K562 (cell line): ENCODE measurements at regions not wholly inside any gene's neighbourhood (a gene's known extent, or its start where the extent isn't known, plus 50 kb on each side); places are given as distances from the start of the nearest gene placed in this dataset.

Experiments
- ATF2 ChIP-seq: sonication (generic); formaldehyde crosslinking; IDR thresholded peaks from 2 replicates; pipeline ENCODE4 v1.8.1; 2022; ENCODE audit warnings: missing genetic modification reagents
- BDP1 ChIP-seq: IDR thresholded peaks from 3 replicates; pipeline ENCODE4 v1.6.1; 2011; ENCODE audit not compliant: insufficient read length, insufficient read depth
- EP300 ChIP-seq: IDR thresholded peaks from 2 replicates; pipeline ENCODE4 v1.6.1; 2012; ENCODE audit warnings: low read length, improper control_type of control experiment
- KAT8 ChIP-seq: fragments of 450-650 bp; IDR thresholded peaks from 2 replicates; pipeline ENCODE4 v1.6.1; 2016; ENCODE audit warnings: low read depth, mild to moderate bottlenecking
- POLR2A ChIP-seq: fragments of 450-650 bp; conservative IDR thresholded peaks from 2 replicates; pipeline ENCODE4 v1.6.1; 2016
- RCOR1 ChIP-seq, 2 experiments: IDR thresholded peaks; 2 replicates each; pipeline ENCODE4 v1.6.1; 2012; ENCODE audit warnings: low read depth in 2 of 2, low read length in 2 of 2, borderline replicate concordance in 1 of 2, improper control_type of control experiment in 1 of 2
- SAFB2 ChIP-seq: fragments of 200-400 bp; formaldehyde crosslinking; IDR thresholded peaks from 2 replicates; pipeline ENCODE4 v1.6.1; 2018; ENCODE audit warnings: borderline replicate concordance, low read length, low read depth, moderate library complexity; ENCODE audit not compliant: severe bottlenecking
- TCF7L2 ChIP-seq: fragments of 150-350 bp; IDR thresholded peaks from 2 replicates; pipeline ENCODE4 v1.6.1; 2016; ENCODE audit warnings: low read depth, mild to moderate bottlenecking, low read length, moderate library complexity
- ZFP36 ChIP-seq: fragments of 150-350 bp; IDR thresholded peaks from 2 replicates; pipeline ENCODE4 v1.6.1; 2018; ENCODE audit warnings: low read length, low read depth; ENCODE audit not compliant: partially characterized antibody
- ZKSCAN8 ChIP-seq: fragments of 200-800 bp; sonication (Bioruptor generic); IDR thresholded peaks from 2 replicates; pipeline ENCODE4 v1.6.1; 2016; ENCODE audit warnings: missing genetic modification characterization, missing compliant biosample characterization
- ZNF384 ChIP-seq: IDR thresholded peaks from 2 replicates; pipeline ENCODE4 v1.6.1; 2012; ENCODE audit warnings: low read depth, low read length, improper control_type of control experiment
- TF ChIP-seq, protein P1 (sequence below), 3 experiments: IDR thresholded peaks in 2 of 3; conservative IDR thresholded peaks in 1 of 3; 2 replicates each; pipeline ENCODE4 v1.5.1; 2011 to 2012; ENCODE audit warnings: low read length in 3 of 3, mild to moderate bottlenecking in 3 of 3, control low read depth in 2 of 3, improper control_type of control experiment in 1 of 3, inconsistent platforms in 1 of 3, low read depth in 1 of 3, mixed read lengths in 1 of 3, moderate library complexity in 1 of 3; ENCODE audit not compliant: insufficient read depth in 2 of 3
- TF ChIP-seq, protein P2 (sequence below): sonication (generic); formaldehyde crosslinking; IDR thresholded peaks from 2 replicates; pipeline ENCODE4 v1.9.0; 2022; ENCODE audit warnings: mild to moderate bottlenecking, missing genetic modification reagents

GRCh38 chr9:75814667-75815066 lies 75.8 kb upstream of the PCSK5 start:
- TF ChIP-seq, protein P1, sequence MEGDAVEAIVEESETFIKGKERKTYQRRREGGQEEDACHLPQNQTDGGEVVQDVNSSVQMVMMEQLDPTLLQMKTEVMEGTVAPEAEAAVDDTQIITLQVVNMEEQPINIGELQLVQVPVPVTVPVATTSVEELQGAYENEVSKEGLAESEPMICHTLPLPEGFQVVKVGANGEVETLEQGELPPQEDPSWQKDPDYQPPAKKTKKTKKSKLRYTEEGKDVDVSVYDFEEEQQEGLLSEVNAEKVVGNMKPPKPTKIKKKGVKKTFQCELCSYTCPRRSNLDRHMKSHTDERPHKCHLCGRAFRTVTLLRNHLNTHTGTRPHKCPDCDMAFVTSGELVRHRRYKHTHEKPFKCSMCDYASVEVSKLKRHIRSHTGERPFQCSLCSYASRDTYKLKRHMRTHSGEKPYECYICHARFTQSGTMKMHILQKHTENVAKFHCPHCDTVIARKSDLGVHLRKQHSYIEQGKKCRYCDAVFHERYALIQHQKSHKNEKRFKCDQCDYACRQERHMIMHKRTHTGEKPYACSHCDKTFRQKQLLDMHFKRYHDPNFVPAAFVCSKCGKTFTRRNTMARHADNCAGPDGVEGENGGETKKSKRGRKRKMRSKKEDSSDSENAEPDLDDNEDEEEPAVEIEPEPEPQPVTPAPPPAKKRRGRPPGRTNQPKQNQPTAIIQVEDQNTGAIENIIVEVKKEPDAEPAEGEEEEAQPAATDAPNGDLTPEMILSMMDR (IDR thresholded peaks at IDR 0.05 in 2 of 3, conservative IDR thresholded peaks at IDR 0.05 in 1 of 3; ENCODE audit: insufficient read depth in 2 of 3, low read depth in 1 of 3, low read length in 3 of 3), result no peak
- TF ChIP-seq ZNF384 (no peak), ZKSCAN8 (CRISPR knock-in tag) (no peak), EP300 (no peak), KAT8 (no peak), ZFP36 (no peak), POLR2A (no peak), ATF2 (CRISPR knock-in tag) (no peak), BDP1 (no peak), RCOR1 (IDR thresholded peaks at IDR 0.05; ENCODE audit: borderline replicate concordance in 1 of 2, low read depth in 2 of 2, low read length in 2 of 2) (no peak), SAFB2 (no peak), TCF7L2 (no peak)
- TF ChIP-seq, protein P2, sequence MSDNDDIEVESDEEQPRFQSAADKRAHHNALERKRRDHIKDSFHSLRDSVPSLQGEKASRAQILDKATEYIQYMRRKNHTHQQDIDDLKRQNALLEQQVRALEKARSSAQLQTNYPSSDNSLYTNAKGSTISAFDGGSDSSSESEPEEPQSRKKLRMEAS (CRISPR knock-in tag), result no peak
